SK-N-SH treated with all-trans-retinoic acid at 6 μM for 48 hours (cell line): ENCODE measurements at regions not wholly inside any gene's neighbourhood (a gene's known extent, or its start where the extent isn't known, plus 50 kb on each side); places are given as distances from the start of the nearest gene placed in this dataset.

Source experiments
- ATAC-seq: fragments of 200-7000 bp; cut with Tn5 transposase; 3 replicates; pipeline ENCODE4 v1.9.1; 2020; ENCODE audit warnings: mild to moderate bottlenecking, moderate library complexity
- ARNTL ChIP-seq: fragments of 450-650 bp; formaldehyde crosslinking; IDR thresholded peaks from 2 replicates; pipeline ENCODE4 v1.5.0; 2020; ENCODE audit warnings: low read depth, mild to moderate bottlenecking, moderate library complexity, borderline replicate concordance
- CSDC2 ChIP-seq: fragments of 250-450 bp; sonication (Bioruptor Pico); IDR thresholded peaks from 2 replicates; pipeline ENCODE4 v1.5.0; 2020; ENCODE audit warnings: mild to moderate bottlenecking, moderate library complexity
- ESRRG ChIP-seq: fragments of 250-450 bp; sonication (Bioruptor Pico); IDR thresholded peaks from 2 replicates; pipeline ENCODE4 v1.6.1; 2021; ENCODE audit warnings: mild to moderate bottlenecking
- GLIS3 ChIP-seq: fragments of 250-450 bp; sonication (Bioruptor Pico); IDR thresholded peaks from 2 replicates; pipeline ENCODE4 v1.5.0; 2020; ENCODE audit warnings: mild to moderate bottlenecking, moderate library complexity
- OSR1 ChIP-seq: fragments of 250-450 bp; sonication (Bioruptor Pico); IDR thresholded peaks from 2 replicates; pipeline ENCODE4 v1.8.0; 2022; ENCODE audit warnings: moderate library complexity, mild to moderate bottlenecking, inconsistent platforms
- PPARA ChIP-seq: fragments of 250-450 bp; sonication (Bioruptor Pico); IDR thresholded peaks from 2 replicates; pipeline ENCODE4 v1.5.0; 2020; ENCODE audit warnings: mild to moderate bottlenecking, borderline replicate concordance
- RARB ChIP-seq: fragments of 250-450 bp; sonication (Bioruptor Pico); IDR thresholded peaks from 2 replicates; pipeline ENCODE4 v1.8.0; 2021; ENCODE audit warnings: mild to moderate bottlenecking, moderate library complexity
- SNAI2 ChIP-seq: fragments of 250-450 bp; sonication (Bioruptor Pico); IDR thresholded peaks from 2 replicates; pipeline ENCODE4 v1.5.0; 2020; ENCODE audit warnings: mild to moderate bottlenecking, moderate library complexity
- TCF4 ChIP-seq: fragments of 250-450 bp; sonication (Bioruptor Pico); IDR thresholded peaks from 2 replicates; pipeline ENCODE4 v1.8.0; 2021; ENCODE audit warnings: mild to moderate bottlenecking, moderate library complexity, borderline replicate concordance
- TSHZ2 ChIP-seq: fragments of 250-450 bp; sonication (Bioruptor Pico); IDR thresholded peaks from 2 replicates; pipeline ENCODE4 v1.5.0; 2020; ENCODE audit warnings: mild to moderate bottlenecking, moderate library complexity
- ZC3H10 ChIP-seq: fragments of 250-450 bp; sonication (Bioruptor Pico); IDR thresholded peaks from 2 replicates; pipeline ENCODE4 v1.5.1; 2021; ENCODE audit warnings: mild to moderate bottlenecking, moderate library complexity
- ZFP3 ChIP-seq: fragments of 250-450 bp; sonication (Bioruptor Pico); IDR thresholded peaks from 2 replicates; pipeline ENCODE4 v1.5.0; 2020; ENCODE audit warnings: mild to moderate bottlenecking, moderate library complexity
- ZFP30 ChIP-seq: fragments of 450-650 bp; formaldehyde crosslinking; IDR thresholded peaks from 2 replicates; pipeline ENCODE4 v1.5.0; 2022; ENCODE audit warnings: mild to moderate bottlenecking, moderate library complexity
- ZNF70 ChIP-seq: fragments of 450-650 bp; formaldehyde crosslinking; IDR thresholded peaks from 2 replicates; pipeline ENCODE4 v1.5.0; 2020; ENCODE audit warnings: mild to moderate bottlenecking, moderate library complexity
- ZNF8 ChIP-seq: fragments of 450-650 bp; formaldehyde crosslinking; IDR thresholded peaks from 2 replicates; pipeline ENCODE4 v1.5.0; 2020; ENCODE audit warnings: mild to moderate bottlenecking, moderate library complexity
- TF ChIP-seq, protein P1 (sequence below): fragments of 250-450 bp; sonication (Bioruptor Pico); IDR thresholded peaks from 2 replicates; pipeline ENCODE4 v1.8.0; 2021; ENCODE audit warnings: low read depth, mild to moderate bottlenecking, moderate library complexity, borderline replicate concordance
- TF ChIP-seq, protein P2 (sequence below): fragments of 250-450 bp; sonication (Bioruptor Pico); IDR thresholded peaks from 2 replicates; pipeline ENCODE4 v1.8.0; 2020; ENCODE audit warnings: mild to moderate bottlenecking, moderate library complexity, borderline replicate concordance
- TF ChIP-seq, protein P3 (sequence below): fragments of 250-450 bp; sonication (Bioruptor Pico); IDR thresholded peaks from 2 replicates; pipeline ENCODE4 v1.5.1; 2021; ENCODE audit warnings: mild to moderate bottlenecking, moderate library complexity
- TF ChIP-seq, protein P4 (sequence below): fragments of 250-450 bp; sonication (Bioruptor Pico); IDR thresholded peaks from 2 replicates; pipeline ENCODE4 v1.5.1; 2020; ENCODE audit warnings: low read depth, mild to moderate bottlenecking, moderate library complexity

DNA sequence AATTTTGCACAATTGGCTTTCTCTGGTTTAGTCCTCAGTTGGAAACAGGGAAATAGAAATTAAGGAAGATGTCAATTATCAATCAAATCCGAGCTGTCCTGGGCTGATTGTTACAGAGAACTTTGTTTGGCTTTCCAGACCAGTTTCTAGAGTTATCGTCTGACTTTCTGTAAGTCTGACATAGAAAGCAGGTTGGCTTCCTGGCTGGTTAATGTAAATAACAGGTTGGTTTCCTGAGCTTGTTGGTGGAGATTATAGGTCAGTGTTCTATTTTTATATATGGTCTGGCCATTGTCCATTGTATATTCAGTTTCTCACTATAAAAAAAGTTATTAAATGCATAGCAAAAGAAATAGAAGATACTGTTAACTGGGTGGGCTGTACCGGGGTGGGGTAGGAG is 204.8 kb downstream of the MBD2 start (continued):
- TF ChIP-seq RARB (CRISPR knock-in tag) (no peak), ZNF70 (CRISPR knock-in tag) (no peak)
- TF ChIP-seq, protein P1, sequence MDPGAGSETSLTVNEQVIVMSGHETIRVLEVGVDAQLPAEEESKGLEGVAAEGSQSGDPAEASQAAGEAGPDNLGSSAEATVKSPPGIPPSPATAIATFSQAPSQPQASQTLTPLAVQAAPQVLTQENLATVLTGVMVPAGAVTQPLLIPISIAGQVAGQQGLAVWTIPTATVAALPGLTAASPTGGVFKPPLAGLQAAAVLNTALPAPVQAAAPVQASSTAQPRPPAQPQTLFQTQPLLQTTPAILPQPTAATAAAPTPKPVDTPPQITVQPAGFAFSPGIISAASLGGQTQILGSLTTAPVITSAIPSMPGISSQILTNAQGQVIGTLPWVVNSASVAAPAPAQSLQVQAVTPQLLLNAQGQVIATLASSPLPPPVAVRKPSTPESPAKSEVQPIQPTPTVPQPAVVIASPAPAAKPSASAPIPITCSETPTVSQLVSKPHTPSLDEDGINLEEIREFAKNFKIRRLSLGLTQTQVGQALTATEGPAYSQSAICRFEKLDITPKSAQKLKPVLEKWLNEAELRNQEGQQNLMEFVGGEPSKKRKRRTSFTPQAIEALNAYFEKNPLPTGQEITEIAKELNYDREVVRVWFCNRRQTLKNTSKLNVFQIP: no peak
- TF ChIP-seq, all 23 proteins: peak for 0

GRCh38 chr18:54013452-54013851 is 211.0 kb downstream of the MBD2 start:
- TF ChIP-seq, protein P2, sequence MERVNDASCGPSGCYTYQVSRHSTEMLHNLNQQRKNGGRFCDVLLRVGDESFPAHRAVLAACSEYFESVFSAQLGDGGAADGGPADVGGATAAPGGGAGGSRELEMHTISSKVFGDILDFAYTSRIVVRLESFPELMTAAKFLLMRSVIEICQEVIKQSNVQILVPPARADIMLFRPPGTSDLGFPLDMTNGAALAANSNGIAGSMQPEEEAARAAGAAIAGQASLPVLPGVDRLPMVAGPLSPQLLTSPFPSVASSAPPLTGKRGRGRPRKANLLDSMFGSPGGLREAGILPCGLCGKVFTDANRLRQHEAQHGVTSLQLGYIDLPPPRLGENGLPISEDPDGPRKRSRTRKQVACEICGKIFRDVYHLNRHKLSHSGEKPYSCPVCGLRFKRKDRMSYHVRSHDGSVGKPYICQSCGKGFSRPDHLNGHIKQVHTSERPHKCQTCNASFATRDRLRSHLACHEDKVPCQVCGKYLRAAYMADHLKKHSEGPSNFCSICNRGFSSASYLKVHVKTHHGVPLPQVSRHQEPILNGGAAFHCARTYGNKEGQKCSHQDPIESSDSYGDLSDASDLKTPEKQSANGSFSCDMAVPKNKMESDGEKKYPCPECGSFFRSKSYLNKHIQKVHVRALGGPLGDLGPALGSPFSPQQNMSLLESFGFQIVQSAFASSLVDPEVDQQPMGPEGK (CRISPR knock-in tag): no peak
- TF ChIP-seq GLIS3 (CRISPR knock-in tag) (no peak), ZC3H10 (no peak), CSDC2 (CRISPR knock-in tag) (no peak), ESRRG (CRISPR knock-in tag) (no peak), RARB (CRISPR knock-in tag) (no peak)
- TF ChIP-seq, protein P3, sequence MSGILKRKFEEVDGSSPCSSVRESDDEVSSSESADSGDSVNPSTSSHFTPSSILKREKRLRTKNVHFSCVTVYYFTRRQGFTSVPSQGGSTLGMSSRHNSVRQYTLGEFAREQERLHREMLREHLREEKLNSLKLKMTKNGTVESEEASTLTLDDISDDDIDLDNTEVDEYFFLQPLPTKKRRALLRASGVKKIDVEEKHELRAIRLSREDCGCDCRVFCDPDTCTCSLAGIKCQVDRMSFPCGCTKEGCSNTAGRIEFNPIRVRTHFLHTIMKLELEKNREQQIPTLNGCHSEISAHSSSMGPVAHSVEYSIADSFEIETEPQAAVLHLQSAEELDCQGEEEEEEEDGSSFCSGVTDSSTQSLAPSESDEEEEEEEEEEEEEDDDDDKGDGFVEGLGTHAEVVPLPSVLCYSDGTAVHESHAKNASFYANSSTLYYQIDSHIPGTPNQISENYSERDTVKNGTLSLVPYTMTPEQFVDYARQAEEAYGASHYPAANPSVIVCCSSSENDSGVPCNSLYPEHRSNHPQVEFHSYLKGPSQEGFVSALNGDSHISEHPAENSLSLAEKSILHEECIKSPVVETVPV (CRISPR knock-in tag): no peak
- TF ChIP-seq, protein P4, sequence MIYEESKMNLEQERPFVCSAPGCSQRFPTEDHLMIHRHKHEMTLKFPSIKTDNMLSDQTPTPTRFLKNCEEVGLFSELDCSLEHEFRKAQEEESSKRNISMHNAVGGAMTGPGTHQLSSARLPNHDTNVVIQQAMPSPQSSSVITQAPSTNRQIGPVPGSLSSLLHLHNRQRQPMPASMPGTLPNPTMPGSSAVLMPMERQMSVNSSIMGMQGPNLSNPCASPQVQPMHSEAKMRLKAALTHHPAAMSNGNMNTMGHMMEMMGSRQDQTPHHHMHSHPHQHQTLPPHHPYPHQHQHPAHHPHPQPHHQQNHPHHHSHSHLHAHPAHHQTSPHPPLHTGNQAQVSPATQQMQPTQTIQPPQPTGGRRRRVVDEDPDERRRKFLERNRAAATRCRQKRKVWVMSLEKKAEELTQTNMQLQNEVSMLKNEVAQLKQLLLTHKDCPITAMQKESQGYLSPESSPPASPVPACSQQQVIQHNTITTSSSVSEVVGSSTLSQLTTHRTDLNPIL: no peak
- ATAC-seq: no peak

DNA sequence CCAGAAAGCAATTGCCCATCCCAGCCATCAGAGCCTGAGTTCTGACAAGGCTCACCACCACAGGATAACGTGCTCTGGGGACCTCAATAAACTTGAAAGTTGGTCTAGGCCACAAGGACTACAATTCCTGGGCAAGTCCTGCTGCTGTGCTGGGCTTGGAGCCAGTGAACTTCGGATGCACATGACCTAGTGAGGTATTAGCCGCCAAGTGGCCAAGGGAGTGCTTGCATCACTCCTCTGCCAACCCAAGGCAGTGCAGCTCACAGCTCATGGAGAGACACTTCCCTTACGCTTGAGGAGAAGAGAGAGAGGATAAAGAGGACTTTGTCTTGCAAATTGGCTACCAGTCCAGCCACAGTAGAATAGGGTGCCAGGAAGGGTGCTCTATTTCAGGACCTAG is 219.6 kb downstream of the MBD2 start:
- TF ChIP-seq ARNTL (no peak), RARB (CRISPR knock-in tag) (no peak), SNAI2 (CRISPR knock-in tag) (no peak), ZNF8 (CRISPR knock-in tag) (no peak), PPARA (no peak), ZNF70 (CRISPR knock-in tag) (no peak), CSDC2 (CRISPR knock-in tag) (no peak), TCF4 (no peak), TSHZ2 (CRISPR knock-in tag) (no peak), GLIS3 (CRISPR knock-in tag) (no peak), ZFP30 (CRISPR knock-in tag) (no peak), OSR1 (CRISPR knock-in tag) (no peak), ESRRG (CRISPR knock-in tag) (no peak), ZFP3 (CRISPR knock-in tag) (no peak)
- TF ChIP-seq, protein P4: no peak
- TF ChIP-seq, protein P1: no peak
- no peak for ATAC-seq
